OCI-LY3 (cell line): ENCODE measurements at regions not wholly inside any gene's neighbourhood (a gene's known extent, or its start where the extent isn't known, plus 50 kb on each side); places are given as distances from the start of the nearest gene placed in this dataset.

Experiments used
- H2AFZ ChIP-seq: fragments of 200-600, 300-600 bp; shearing (Covaris generic); 2 replicates; pipeline ENCODE4 v1.6.0; 2014; ENCODE audit warnings: antibody characterized with exemption, low read depth, low read length
- H3K27ac ChIP-seq: fragments of 200-600, 300-600 bp; sonication (generic); 2 replicates; pipeline ENCODE4 v1.5.1; 2014; ENCODE audit warnings: mild to moderate bottlenecking, low read length, moderate library complexity, mixed read lengths
- H3K27me3 ChIP-seq: fragments of 200-600, 300-600 bp; sonication (generic); 2 replicates; pipeline ENCODE4 v1.6.1; 2014; ENCODE audit warnings: low read depth, low read length, mixed read lengths
- H3K36me3 ChIP-seq: fragments of 200-600, 300-600 bp; sonication (generic); replicated peaks from 2 replicates; pipeline ENCODE3; 2014; ENCODE audit warnings: low read depth, low read length, mixed read lengths
- H3K4me1 ChIP-seq: fragments of 300-600, 200-600 bp; sonication (generic); 2 replicates; pipeline ENCODE4 v1.6.1; 2014; ENCODE audit warnings: low read length, mixed read lengths
- H3K4me2 ChIP-seq: fragments of 200-600, 300-600 bp; sonication (generic); 2 replicates; pipeline ENCODE4 v1.6.1; 2014; ENCODE audit warnings: low read length, mixed read lengths
- H3K4me3 ChIP-seq: fragments of 300-600, 200-600 bp; sonication (generic); 2 replicates; pipeline ENCODE4 v1.5.1; 2014; ENCODE audit warnings: antibody characterized with exemption, mild to moderate bottlenecking, low read length, moderate library complexity
- H3K79me2 ChIP-seq: fragments of 300-600, 200-600 bp; shearing (Covaris generic); 2 replicates; pipeline ENCODE4 v1.6.1; 2014; ENCODE audit warnings: mild to moderate bottlenecking, low read length, mixed read lengths
- H3K9ac ChIP-seq: fragments of 300-600, 200-600 bp; shearing (Covaris generic); 2 replicates; pipeline ENCODE4 v1.6.0; 2014; ENCODE audit warnings: mild to moderate bottlenecking, low read length, moderate library complexity
- H3K9me3 ChIP-seq: fragments of 200-600, 300-600 bp; shearing (Covaris generic); 2 replicates; pipeline ENCODE4 v1.6.1; 2014; ENCODE audit warnings: low read length, mixed read lengths; ENCODE audit not compliant: insufficient read depth
- H4K20me1 ChIP-seq: fragments of 200-600, 300-600 bp; sonication (generic); 2 replicates; pipeline ENCODE4 v1.6.1; 2016; ENCODE audit warnings: low read length, mixed read lengths; ENCODE audit not compliant: insufficient read depth
- EZH2phosphoT487 ChIP-seq: fragments of 200-600 bp; shearing (Covaris generic); IDR thresholded peaks from 2 replicates; pipeline ENCODE4 v1.6.1; 2018; ENCODE audit warnings: antibody characterized with exemption, mixed run types, low read depth
- TF ChIP-seq, protein P1 (sequence below): fragments of 200-600, 300-600 bp; sonication (generic); IDR thresholded peaks from 2 replicates; pipeline ENCODE4 v1.5.1; 2014; ENCODE audit warnings: antibody characterized with exemption, low read length, low read depth

DNA sequence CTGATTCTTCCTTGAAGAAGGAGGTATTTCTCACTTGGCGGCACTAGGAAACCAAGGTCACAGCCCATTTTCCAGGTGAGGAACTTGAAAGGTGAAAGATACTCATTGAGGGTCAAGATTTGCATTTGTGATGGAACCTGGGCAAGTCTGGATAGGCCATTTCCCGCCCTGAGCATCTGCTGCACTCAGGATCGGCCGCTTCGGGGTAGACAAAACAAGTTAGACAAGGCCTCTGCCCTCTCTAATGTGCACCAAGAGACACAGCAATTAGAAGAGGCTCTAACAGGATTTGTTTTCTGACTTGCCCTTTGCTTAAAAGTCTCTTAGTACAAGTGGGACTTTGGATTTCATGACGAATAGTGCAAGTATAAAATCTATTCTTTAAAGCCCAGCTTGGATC lies 167.2 kb downstream of the KTN1 start:
- TF ChIP-seq, protein P1, sequence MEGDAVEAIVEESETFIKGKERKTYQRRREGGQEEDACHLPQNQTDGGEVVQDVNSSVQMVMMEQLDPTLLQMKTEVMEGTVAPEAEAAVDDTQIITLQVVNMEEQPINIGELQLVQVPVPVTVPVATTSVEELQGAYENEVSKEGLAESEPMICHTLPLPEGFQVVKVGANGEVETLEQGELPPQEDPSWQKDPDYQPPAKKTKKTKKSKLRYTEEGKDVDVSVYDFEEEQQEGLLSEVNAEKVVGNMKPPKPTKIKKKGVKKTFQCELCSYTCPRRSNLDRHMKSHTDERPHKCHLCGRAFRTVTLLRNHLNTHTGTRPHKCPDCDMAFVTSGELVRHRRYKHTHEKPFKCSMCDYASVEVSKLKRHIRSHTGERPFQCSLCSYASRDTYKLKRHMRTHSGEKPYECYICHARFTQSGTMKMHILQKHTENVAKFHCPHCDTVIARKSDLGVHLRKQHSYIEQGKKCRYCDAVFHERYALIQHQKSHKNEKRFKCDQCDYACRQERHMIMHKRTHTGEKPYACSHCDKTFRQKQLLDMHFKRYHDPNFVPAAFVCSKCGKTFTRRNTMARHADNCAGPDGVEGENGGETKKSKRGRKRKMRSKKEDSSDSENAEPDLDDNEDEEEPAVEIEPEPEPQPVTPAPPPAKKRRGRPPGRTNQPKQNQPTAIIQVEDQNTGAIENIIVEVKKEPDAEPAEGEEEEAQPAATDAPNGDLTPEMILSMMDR = no peak
- no peak for TF ChIP-seq EZH2phosphoT487
- no peaks in the 10 kb centered on the region for H3K4me1 ChIP-seq
- H3K36me3 ChIP-seq = no peaks in the 10 kb centered on the region
- H3K9ac ChIP-seq = no peak overlapping the region
- H3K9me3 ChIP-seq = no peaks in the 10 kb centered on the region
- no peaks in the 10 kb centered on the region for H3K79me2 ChIP-seq
- H3K4me2 ChIP-seq = no peak overlapping the region
- no peaks in the 10 kb centered on the region for H3K27me3 ChIP-seq
- H4K20me1 ChIP-seq = no peaks in the 10 kb centered on the region
- H3K27ac ChIP-seq = no peak overlapping the region
- H2AFZ ChIP-seq = no peak overlapping the region
- H3K4me3 ChIP-seq = no peak overlapping the region

DNA sequence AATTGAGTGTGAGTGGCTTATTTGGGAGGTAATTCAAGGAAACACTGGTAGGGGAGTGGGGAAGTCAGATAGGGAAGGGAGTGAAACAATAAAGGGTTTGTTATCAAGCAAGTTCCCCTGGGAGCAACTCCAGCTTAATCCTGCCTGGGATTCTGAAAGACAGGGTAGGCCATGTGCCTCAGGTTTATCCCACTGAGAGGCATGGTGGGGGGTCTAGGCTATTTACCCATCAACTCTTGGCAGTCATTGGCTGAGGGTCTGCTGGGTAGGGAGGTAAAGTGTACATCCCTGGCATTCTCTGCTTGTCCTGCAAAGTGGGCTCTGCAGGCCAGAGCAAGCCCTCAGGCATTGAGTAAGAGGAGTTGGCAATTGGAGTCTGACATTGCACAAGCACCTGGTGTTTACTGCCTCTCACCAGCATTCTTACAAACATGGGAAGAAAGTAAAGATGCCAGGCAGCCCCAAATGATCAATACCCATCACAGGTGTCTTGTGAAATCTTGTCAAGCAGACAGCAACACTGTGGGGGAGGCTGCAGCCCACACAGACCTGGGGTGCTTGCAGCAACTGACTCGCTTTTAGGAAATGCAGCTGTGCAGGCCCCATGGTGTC lies 169.3 kb downstream of the KTN1 start:
- no peak for TF ChIP-seq EZH2phosphoT487
- TF ChIP-seq, protein P1 = no peak
- Histone ChIP-seq H3K4me2 (no peak overlapping the region), H2AFZ (no peak overlapping the region), H3K4me1 (no peaks in the 10 kb centered on the region), H3K79me2 (no peaks in the 10 kb centered on the region), H3K27me3 (no peaks in the 10 kb centered on the region), H3K9me3 (no peaks in the 10 kb centered on the region), H3K9ac (no peak overlapping the region), H4K20me1 (no peaks in the 10 kb centered on the region), H3K36me3 (no peaks in the 10 kb centered on the region), H3K4me3 (no peak overlapping the region), H3K27ac (no peak overlapping the region)

DNA sequence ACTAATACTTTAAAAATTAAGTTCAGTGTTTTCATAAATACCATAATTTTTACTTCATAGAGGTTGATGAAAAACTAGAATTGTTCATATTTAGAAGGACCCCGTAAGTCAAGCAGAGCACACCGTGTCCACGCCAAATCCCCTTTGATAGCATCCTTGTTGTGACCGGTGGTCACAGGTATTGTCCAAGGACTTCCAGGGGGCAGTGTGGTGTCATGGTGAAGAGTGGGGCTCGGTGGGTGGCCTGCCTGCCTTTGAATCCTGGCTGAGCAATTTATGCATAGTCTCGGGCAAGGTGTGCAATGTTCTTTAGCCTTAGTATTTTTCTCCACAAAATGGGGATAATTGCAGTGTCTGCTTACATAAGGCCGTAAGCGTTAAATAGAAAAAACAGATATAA lies 169.9 kb downstream of the KTN1 start:
- no peak overlapping the region for H2AFZ ChIP-seq
- no peaks in the 10 kb centered on the region for H3K36me3 ChIP-seq
- H3K27ac ChIP-seq = no peak overlapping the region
- no peak for TF ChIP-seq EZH2phosphoT487
- TF ChIP-seq, protein P1 = no peak
- H3K4me1 ChIP-seq = no peaks in the 10 kb centered on the region
- H3K4me3 ChIP-seq = no peak overlapping the region
- H3K9ac ChIP-seq = no peak overlapping the region
- H3K4me2 ChIP-seq = no peak overlapping the region
- no peaks in the 10 kb centered on the region for H3K79me2 ChIP-seq
- H4K20me1 ChIP-seq = no peaks in the 10 kb centered on the region
- no peaks in the 10 kb centered on the region for H3K27me3 ChIP-seq
- no peaks in the 10 kb centered on the region for H3K9me3 ChIP-seq

DNA sequence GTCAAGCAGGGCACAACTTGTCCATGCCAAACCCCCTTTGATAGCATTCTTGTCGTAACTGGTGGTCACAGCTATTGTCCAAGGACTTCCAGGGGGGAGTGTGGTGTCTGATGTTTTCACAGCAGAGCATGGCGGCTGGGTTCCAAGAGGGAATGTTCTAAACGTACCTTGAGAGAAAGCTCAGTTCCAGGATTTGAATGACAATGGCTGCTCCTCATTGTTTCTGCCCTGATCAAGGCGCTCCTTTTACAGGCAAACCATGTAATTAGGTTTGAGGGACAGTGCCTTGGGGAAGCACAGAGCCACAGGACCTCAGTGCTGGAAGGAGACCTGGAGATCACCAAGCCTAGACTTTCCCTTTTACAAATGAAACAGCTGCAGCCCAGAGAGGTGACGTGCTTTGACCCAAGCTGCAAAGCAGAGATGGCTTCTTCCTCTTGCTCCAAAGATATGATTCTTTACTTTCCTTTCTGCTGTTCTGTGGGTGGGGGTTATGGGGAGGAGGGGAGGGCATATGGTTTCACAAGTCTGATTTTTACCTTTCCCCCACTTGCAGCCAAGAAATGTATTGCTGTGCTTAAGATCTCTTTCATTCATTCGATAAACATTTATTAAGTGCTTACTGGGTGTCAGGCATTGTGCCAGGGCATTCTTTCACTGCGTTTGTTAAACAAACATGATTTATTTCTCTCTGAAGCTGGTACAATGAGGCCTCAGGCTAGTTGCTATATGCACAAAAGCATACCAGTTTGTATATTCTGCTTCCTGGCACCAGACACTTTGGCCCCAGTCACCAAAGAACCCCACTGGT lies 172.8 kb downstream of the KTN1 start:
- Histone ChIP-seq H2AFZ (no peak overlapping the region), H3K4me2 (no peak overlapping the region), H3K9ac (no peak overlapping the region), H3K4me1 (no peaks in the 10 kb centered on the region), H4K20me1 (no peaks in the 10 kb centered on the region), H3K79me2 (no peaks in the 10 kb centered on the region), H3K4me3 (no peak overlapping the region), H3K27ac (no peak overlapping the region), H3K9me3 (no peaks in the 10 kb centered on the region), H3K36me3 (no peaks in the 10 kb centered on the region), H3K27me3 (no peaks in the 10 kb centered on the region)
- no peak for TF ChIP-seq EZH2phosphoT487
- TF ChIP-seq, protein P1 = no peak
